Prostate gland (tissue), 2 donors: ENCODE measurements at regions not wholly inside any gene's neighbourhood (a gene's known extent, or its start where the extent isn't known, plus 50 kb on each side); places are given as distances from the start of the nearest gene placed in this dataset.

Source experiments
- DNase-seq: peaks from one replicate; pipeline ENCODE4 v3.0.0-alpha.2; 2019; ENCODE audit warnings: low spot score
- H3K27ac ChIP-seq, 2 donors: fragments of 200-600 bp; sonication (generic); 2 replicates each; pipeline ENCODE4 v1.5.1; 2017 to 2019
- H3K27me3 ChIP-seq: fragments of 200-600 bp; sonication (generic); replicated peaks from 2 replicates; pipeline ENCODE4 v1.5.1; 2019; ENCODE audit not compliant: insufficient read depth
- H3K36me3 ChIP-seq, 2 donors: fragments of 200-600 bp; sonication (generic); 1 replicate in 1 of 2; 2 replicates in 1 of 2; pipeline versions ENCODE4 v1.5.1 to v1.8.1; 2017 to 2019
- H3K4me1 ChIP-seq: fragments of 200-600 bp; sonication (generic); replicated peaks from 2 replicates; pipeline ENCODE4 v1.5.1; 2019
- H3K4me3 ChIP-seq, 2 donors: fragments of 200-600 bp; sonication (generic); 2 replicates each; pipeline ENCODE4 v1.5.1; 2017 to 2019
- H3K9me3 ChIP-seq: fragments of 200-600 bp; sonication (generic); 2 replicates; pipeline ENCODE4 v1.5.1; 2017
- POLR2A ChIP-seq: fragments of 450-650 bp; IDR thresholded peaks from one replicate; pipeline ENCODE4 v1.6.1; 2016; ENCODE audit warnings: antibody characterized with exemption, mild to moderate bottlenecking
- POLR2AphosphoS5 ChIP-seq: sonication (generic); formaldehyde crosslinking; IDR thresholded peaks from one replicate; pipeline ENCODE4 v1.6.1; 2017; ENCODE audit warnings: antibody characterized with exemption
- WGBS: methylation state at CpG from one replicate; pipeline ENCODE4 v1.1.5; 2018; 5-methylcytosine and 5-hydroxymethylcytosine counted together
- intact Hi-C: fragments of 100-400 bp; cut with DNase I; formaldehyde crosslinking; loops from one replicate; pipeline ENCODE4 v1.14.2; 2022
- TF ChIP-seq, protein P1 (sequence below), 4 experiments: fragments of 200-600 bp in 2 of 4; fragments of 450-650 bp in 2 of 4; sonication (generic) in 2 of 4; IDR thresholded peaks; 1 replicate in 3 of 4; 2 replicates in 1 of 4; pipeline ENCODE4 v1.5.1; 2016 to 2019; ENCODE audit warnings: antibody characterized with exemption in 4 of 4, mild to moderate bottlenecking in 2 of 4, moderate library complexity in 2 of 4

DNA sequence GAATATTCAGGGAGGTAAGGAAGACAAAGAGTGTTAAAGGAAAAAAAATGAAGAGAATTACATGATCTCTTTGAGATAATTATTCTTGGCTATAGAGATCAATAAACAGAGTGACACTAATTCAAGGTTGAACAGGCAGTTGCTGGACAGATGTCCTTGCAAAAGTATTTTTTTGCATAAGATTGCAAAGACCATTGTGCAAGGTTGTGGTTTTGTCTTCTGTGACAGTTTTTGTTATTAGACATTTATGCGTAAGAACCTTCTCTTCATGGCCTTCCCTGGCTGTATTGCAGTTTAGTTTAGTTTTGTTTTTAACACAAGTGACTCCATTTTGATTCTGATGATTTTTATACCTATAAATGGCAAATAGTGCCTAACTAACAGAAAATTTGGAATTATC, 682.8 kb upstream of the ARPP21 start:
- no peak for DNase-seq
- Histone ChIP-seq H3K36me3 (no peaks in the 10 kb centered on the region), H3K4me1 (no peaks in the 10 kb centered on the region), H3K4me3 (no peak overlapping the region), H3K27me3 (no peaks in the 10 kb centered on the region), H3K9me3 (no peaks in the 10 kb centered on the region), H3K27ac (no peak overlapping the region)
- intact Hi-C loops, result no loop called here
- TF ChIP-seq POLR2AphosphoS5, result no peak
- TF ChIP-seq POLR2A, result no peak
- TF ChIP-seq, protein P1, sequence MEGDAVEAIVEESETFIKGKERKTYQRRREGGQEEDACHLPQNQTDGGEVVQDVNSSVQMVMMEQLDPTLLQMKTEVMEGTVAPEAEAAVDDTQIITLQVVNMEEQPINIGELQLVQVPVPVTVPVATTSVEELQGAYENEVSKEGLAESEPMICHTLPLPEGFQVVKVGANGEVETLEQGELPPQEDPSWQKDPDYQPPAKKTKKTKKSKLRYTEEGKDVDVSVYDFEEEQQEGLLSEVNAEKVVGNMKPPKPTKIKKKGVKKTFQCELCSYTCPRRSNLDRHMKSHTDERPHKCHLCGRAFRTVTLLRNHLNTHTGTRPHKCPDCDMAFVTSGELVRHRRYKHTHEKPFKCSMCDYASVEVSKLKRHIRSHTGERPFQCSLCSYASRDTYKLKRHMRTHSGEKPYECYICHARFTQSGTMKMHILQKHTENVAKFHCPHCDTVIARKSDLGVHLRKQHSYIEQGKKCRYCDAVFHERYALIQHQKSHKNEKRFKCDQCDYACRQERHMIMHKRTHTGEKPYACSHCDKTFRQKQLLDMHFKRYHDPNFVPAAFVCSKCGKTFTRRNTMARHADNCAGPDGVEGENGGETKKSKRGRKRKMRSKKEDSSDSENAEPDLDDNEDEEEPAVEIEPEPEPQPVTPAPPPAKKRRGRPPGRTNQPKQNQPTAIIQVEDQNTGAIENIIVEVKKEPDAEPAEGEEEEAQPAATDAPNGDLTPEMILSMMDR (IDR thresholded peaks at IDR 0.05), result no peak
- WGBS, result 85% methylated on average over 1 of the region's 1 CpG

DNA sequence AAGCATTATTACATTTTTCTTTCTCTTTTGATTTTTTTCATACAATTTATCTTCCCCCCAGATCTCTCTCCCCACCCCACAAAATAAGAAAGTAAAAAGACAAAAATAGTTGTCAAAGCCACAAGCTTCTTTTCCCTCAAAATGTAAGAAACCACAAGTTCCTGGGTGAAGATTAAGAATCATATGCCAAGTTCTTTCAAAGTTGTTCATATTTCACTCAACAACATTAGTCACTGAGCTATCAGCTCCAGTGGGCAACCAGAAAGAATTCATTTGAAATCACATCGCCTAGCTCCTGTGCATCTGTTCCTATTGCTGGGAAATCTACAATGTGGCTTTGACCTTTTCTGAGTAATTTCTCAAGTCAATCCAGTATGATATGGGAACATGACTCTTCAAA, 681.6 kb upstream of the ARPP21 start:
- no peak for DNase-seq
- Histone ChIP-seq H3K36me3 (no peaks in the 10 kb centered on the region), H3K4me1 (no peaks in the 10 kb centered on the region), H3K9me3 (no peaks in the 10 kb centered on the region), H3K4me3 (no peak overlapping the region), H3K27ac (no peak overlapping the region), H3K27me3 (no peaks in the 10 kb centered on the region)
- WGBS, result 88% methylated on average over 1 of the region's 1 CpG
- TF ChIP-seq POLR2AphosphoS5 (no peak), POLR2A (no peak)
- TF ChIP-seq, protein P1 (IDR thresholded peaks at IDR 0.05), result no peak
- intact Hi-C loops, result no loop called here

DNA sequence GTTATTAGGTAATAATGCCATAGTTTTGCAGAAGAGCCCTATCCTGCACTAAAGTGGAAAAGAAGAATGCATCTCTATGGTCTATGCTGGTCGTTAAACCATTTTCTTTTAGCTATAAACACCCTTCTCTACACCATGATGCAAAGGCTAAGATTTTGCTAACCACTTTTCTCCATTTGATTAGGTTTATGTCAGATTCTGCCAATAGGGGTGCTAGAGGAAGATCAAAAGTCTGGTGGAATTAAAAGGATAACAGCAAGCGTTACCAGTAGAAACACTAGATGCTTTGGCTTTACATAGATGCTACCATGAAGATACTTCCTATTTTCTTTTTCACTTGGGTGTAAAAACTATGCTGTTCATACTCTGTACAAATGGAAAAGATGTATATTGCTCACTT, 669.8 kb upstream of the ARPP21 start:
- no peak for DNase-seq
- WGBS, result 81% methylated on average over 2 of the region's 2 CpGs

DNA sequence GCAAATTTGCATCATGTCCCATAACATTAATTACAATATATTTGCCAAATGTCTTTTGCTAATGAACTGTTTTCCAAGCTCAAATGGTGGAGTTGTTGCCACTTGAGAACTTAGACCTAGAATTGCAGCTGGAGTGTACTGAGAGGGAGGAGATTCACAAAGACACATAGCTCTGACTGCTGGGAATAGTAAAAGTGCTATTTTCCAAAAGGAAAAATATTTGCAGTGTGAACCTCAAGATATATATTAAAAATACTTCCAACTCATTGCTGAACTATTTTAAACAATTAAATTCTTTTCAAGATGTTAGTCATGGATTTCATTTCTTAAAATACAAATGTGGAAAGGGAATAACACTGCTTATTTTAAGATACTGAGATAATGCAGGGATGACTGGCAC, 666.8 kb upstream of the ARPP21 start:
- no peaks in the 10 kb centered on the region for H3K36me3 ChIP-seq
- no peaks in the 10 kb centered on the region for H3K27me3 ChIP-seq
- H3K4me3 ChIP-seq, result no peak overlapping the region
- TF ChIP-seq POLR2AphosphoS5, result no peak
- DNase-seq, result no peak
- no peaks in the 10 kb centered on the region for H3K9me3 ChIP-seq
- H3K27ac ChIP-seq, result no peak overlapping the region
- H3K4me1 ChIP-seq, result no peaks in the 10 kb centered on the region
- intact Hi-C loops, result no loop called here

More for the DNA sequence above, 669.8 kb upstream of the ARPP21 start:
- no peaks in the 10 kb centered on the region for H3K27me3 ChIP-seq
- intact Hi-C loops, result no loop called here
- no peak overlapping the region for H3K27ac ChIP-seq
- no peaks in the 10 kb centered on the region for H3K9me3 ChIP-seq
- no peaks in the 10 kb centered on the region for H3K36me3 ChIP-seq
- no peaks in the 10 kb centered on the region for H3K4me1 ChIP-seq
- TF ChIP-seq POLR2AphosphoS5 (no peak), POLR2A (no peak)
- TF ChIP-seq, protein P1 (IDR thresholded peaks at IDR 0.05), result no peak
- no peak overlapping the region for H3K4me3 ChIP-seq

DNA sequence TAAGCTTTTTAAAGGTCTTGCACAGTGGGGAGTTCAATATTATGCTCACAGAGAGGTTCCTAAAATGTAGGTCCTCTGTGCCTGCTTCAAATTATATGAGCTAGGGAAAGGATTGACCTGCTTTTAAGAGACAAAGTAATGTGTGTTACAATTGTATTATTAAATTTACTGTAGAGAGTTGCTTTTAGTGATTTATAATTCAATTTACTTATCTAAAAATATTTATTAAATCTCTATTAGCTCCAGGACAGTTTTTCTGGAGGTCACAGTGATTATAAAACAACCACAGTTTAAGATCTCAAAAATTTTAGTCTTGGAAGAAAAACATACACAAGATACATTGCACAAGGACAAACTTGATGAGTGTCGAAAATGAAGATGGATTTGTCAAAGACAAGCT, 665.7 kb upstream of the ARPP21 start:
- H3K36me3 ChIP-seq, result no peaks in the 10 kb centered on the region
- DNase-seq, result no peak
- no peak overlapping the region for H3K27ac ChIP-seq
- H3K27me3 ChIP-seq, result no peaks in the 10 kb centered on the region
- TF ChIP-seq, protein P1 (IDR thresholded peaks at IDR 0.05), result no peak
- TF ChIP-seq POLR2AphosphoS5 (no peak), POLR2A (no peak)
- no peaks in the 10 kb centered on the region for H3K4me1 ChIP-seq
- intact Hi-C loops, result no loop called here
- WGBS, result 91% methylated on average over 1 of the region's 1 CpG
- no peak overlapping the region for H3K4me3 ChIP-seq
- no peaks in the 10 kb centered on the region for H3K9me3 ChIP-seq
